Colon (tissue), 2 donors: ENCODE measurements at regions not wholly inside any gene's neighbourhood (a gene's known extent, or its start where the extent isn't known, plus 50 kb on each side); places are given as distances from the start of the nearest gene placed in this dataset.
"Not testable (repeated sequence)": the region's sequence is repeated elsewhere in the genome, so short reads cannot be mapped to it uniquely, and the experiment has no call there.

Source experiments
- FAIRE-seq: peaks from 2 replicates; lab custom pipeline; 2012; peaks lifted over from hg19 to GRCh38; lab: Jason Lieb, UNC
- donor health status: control.
- donor health status: control.

DNA sequence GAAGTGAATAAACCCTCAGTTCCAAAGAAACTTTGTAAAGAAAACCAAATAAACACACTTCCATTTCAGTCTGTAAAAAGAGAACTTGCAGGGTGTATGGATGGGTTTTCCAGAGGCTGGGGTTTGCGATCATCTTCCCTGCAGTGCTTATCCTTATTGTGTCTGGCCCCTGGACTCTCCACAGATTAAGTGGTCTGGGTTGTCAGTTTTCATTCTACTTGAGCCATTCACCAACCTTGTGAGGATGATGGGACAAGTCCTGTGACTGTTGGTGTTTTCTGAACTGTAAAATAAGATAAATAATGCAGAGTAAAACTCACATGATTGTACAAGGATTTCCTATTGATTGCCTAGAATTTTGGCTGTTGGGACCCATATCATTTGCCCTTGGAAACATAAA lies 166.1 kb upstream of the MOCS2 start:
- FAIRE-seq = no peak

DNA sequence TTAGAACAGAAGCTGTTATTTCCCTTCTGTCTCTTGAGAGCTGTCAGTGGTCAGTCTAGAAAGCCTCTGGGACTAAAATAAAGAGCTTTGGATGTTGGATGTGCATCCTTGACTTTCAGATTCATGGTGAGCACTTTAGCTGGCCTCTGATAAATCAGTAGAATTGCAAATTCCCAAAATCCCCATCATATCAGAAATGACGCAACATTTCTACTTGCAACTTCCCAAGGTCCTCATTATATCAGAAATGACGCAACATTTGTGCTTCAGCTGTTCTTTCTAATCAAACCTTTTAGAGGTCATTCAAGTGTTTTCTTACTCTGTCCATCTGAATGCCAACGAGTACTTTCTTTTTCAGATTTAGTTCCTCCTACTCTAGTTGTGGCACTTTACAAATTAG lies 167.3 kb upstream of the MOCS2 start:
- no peak for FAIRE-seq

DNA sequence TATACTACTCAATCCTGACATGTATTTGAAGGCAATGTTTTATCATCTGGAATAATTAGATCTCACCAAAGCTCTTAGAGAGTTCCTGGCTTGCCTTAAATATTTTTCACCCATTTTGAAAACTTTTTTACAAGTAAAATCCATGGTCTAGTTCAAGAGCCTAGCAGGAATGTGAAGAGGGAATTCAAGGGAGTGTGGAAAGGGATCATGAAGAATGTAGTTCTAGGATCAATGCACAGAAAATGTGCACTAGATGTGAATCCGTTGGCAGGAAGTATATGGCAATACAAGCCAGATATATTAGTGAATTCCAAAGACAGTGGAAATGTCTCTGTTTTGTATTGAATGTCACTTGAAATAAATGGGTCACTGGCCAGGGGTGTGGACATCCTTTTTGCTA lies 167.9 kb upstream of the MOCS2 start:
- no peak for FAIRE-seq

DNA sequence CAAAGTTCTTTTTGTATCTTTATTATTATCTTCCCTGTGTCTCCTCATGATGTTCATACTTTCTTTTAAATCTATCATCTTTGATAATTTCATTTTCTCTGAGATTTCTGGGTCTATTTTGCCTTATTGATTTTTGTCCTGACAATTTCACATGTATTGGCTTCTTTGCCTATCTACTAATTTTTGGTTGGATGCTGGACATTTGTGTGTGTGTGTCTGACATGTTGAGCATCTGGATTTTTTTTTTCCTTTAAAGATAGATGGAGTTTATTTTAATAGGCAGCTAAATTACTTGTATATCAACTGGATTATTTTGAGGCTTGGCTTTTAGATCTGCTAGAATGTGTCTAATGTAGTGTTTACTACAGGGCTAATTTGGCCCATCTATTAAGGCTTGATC lies 178.0 kb upstream of the MOCS2 start:
- FAIRE-seq = no peak

DNA sequence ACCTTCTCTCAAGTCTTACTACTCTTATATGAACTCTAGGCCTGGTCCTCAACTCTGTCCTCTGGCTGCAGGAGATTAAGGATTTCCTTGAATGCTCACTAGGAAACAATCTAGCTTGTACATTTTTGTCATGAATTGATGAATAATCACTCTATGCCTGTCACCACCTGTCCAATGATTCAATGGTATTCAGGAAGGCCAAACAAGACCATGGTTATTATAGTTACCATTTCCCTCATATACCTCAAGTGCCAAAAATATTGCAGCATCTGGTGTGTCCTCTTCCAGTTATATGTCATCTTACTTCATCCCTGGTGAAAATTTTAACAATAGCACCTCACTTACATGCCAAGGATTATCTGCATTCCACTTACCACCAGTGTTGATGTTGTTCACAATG lies 179.0 kb upstream of the MOCS2 start:
- no peak for FAIRE-seq

DNA sequence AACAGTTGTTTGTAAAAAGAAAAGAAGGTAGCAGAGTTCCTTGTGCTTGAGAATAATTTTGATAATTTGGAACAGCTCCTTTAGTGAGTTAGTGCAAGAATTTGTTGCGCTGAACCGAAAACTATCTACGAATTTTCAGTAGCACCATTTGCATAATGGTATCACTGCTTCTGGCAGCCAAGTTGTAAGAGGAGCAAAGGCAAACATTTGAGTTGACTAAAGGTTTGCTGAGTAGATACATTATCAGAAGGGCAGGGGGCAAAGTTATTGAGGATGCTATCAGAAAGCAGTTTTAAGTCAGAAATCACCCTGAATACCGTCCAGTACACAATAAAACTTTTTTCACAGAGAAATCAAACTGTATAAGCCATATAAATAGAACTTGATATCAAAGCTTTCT lies 181.5 kb upstream of the MOCS2 start:
- FAIRE-seq = no peak

DNA sequence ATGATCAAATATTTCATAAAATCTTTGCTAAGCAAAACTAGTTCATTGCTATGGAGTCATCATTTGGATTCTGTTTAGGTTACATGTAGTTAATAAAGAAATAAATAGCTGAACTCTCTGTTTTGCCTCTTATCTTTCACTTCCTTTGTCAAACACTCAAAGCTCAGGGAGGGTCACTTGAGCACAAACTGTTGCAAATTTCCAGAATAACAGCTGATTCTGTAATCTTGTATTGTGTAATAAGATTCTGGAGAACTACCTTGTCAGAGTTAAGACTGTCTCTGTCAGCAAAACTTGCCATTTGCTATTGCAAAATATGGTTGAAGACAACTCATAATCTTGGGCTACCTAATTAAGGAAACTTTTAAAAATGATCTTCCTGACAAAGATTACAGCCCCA lies 182.0 kb upstream of the MOCS2 start:
- FAIRE-seq = no peak

DNA sequence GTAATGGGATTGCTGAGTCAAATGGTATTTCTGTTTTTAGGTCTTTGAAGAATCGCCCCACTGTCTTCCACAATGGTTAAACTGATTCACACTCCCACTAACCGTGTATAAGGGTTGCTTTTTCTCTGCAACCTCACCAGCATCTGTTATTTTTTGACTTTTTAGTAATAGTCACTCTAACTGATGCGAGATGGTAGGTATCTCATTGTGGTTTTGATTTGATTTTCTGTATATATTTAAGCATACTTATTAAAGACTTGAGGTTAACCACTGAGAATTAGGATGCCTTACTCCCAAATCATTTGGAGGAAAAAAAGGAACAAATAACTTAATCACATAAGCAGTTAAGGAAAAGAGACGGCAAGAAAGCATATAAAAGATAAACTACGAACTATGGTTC lies 181.6 kb upstream of the FST start:
- no peak for FAIRE-seq

DNA sequence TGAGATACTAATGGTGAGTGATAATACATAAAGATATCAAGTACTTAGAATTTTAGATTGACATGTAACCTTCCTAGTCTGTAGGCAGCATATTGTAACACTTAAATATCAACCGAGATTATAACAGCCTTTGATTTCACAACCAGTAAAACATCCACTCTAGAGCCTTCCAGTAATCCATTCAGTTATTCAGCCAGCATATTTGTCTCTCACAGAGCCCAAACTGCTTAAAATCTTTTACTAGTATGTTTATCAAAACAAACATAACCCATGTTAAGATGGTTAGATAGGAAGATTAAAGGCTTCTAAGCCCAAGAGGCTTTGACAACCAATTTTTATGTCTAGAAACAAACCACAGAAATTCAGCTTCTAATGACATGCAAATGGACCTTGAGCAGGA lies 177.9 kb upstream of the FST start:
- FAIRE-seq = no peak

DNA sequence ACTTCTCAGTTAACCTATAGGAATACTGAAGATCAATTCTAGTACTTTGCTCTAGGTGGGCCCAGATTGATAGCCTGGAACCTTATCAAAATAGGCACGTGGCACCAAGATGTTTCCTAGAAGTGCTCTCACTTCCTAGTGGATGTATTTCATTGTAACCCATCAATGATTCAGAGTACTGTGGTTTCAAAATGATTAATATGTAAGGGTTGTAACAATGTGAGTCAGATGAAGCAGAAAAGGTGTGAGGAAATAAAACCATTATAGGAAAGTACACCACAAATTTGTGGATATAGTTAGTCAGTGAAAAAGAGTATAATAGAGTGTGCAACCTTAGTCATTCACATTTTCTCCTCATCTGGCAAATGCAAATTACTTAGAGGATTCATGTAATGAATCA lies 177.3 kb upstream of the FST start:
- FAIRE-seq = no peak

DNA sequence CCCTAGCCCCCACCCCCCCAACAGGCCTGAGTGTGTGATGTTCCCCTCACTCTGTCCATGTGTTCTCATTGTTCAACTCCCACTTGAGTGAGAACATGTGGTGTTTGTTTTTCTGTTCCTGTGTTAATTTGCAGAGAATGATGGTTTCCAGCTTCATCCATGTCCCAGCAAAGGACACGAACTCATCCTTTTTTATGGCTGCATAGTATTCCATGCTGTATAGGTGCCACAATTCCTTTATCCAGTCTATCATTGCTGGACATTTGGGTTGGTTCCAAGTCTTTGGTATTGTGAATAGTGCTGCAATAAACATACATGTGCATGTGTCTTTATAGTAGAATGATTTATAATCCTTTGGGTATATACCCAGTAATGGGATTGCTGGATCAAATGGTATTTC lies 175.1 kb upstream of the FST start:
- not testable (repeated sequence) for FAIRE-seq

DNA sequence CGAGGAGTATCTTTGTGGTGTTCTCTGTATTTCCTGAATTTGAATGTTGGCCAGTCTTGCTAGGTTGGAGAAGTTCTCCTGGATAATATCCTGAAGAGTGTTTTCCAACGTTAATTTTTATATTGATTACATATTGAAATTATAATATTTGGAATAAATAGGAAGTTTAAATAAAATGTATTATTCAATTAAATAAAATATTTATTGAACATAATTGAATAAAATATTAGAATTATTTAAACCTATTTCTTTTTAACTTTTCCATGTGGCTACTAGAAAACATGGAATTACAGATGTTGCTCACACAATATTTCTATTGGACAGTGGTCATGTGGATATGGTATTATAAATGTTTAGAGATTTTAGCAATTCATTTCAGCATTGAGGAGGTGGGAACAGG lies 170.8 kb upstream of the FST start:
- no peak for FAIRE-seq

DNA sequence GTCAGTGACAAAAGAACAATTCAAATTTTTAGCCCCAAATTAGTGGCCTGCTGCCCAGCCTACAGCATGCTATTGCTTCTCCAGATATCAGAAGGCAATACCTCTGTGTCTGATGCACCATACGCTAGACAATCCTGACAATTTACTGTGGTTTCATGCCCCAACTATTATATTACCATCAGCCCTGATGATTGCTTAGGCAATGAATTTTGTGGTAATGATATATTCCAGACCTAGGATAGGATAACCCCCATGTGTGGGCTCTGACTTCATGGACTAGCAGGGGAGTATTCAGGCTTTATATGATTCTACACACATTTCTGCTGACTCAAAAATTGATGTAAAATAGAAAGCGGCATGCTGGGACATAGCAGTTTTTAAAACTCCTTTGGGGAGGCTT lies 168.7 kb upstream of the FST start:
- FAIRE-seq = no peak

DNA sequence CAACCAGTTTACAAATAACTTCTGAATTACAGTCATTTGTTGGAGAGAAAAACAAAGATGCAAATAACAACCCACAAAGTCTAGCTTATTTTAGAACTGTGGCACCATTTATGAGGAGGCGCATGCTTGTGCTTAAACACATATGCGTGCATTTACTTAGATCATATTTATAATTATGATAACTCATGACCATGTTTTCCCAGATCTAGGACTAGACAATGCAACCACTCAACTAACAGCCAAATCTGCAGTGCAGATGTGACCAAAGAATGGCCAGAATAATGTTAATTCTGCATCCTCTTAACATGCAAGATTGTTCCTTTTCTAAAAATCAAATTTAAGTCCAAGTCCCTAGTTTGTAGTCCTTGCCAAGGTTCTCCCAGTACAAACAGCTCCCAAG lies 167.3 kb upstream of the FST start:
- FAIRE-seq = no peak

DNA sequence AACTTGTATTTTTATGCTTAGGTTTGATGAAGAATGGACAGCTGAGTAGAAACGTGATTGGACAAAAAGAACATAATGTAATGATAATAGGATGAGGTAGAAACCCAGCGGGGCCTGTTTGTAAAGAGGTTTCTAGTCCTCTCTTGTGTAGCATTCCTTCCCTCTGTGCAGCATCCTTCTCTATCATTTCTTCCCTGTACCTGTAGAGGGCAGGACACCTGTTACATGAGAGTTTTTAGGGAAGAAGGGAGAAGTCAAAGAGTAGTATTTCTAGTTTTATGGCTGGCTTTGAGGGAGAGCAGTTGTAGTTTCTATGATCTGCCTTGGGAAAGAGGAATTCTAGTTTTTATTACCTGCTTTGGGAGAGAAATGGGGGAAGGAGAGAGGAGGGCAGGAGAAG lies 162.1 kb upstream of the FST start:
- FAIRE-seq = no peak

DNA sequence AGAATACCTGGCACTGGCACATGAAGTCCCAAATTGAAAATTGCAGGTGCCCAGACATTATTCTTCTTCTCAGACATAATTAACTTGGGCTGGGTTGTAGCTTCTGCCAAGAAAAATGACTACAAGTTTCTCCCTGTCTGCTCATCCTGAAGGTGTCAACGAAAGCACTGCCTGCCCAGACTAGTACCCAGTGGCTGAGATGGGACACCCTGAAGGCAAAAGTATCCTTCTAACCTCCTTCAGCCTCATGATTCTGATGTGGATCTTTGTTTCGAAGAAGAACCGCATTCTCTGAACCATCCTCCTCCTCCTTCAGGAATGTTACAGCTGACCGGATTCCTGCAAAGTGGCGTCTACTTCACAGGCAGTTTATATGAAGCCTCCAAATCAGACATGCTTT lies 161.1 kb upstream of the FST start:
- no peak for FAIRE-seq

DNA sequence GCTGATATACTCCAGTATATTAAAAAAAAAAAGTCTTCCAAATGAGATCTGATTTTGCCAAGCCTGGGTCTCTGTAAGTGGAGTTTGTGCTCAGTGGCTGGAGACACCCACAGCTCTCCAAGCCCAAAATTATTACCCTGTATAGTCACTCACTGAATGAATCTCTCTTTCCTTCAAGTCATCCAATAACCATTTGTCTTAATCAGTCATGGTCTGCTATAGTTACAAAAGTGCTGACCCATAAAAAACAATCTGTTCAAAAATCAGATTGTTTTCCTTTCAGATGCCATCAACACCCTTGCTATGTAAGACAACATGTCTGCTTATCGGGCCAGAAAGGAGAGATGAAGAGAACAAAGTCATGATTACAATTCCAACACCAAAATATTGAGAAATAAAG lies 159.4 kb upstream of the FST start:
- no peak for FAIRE-seq

DNA sequence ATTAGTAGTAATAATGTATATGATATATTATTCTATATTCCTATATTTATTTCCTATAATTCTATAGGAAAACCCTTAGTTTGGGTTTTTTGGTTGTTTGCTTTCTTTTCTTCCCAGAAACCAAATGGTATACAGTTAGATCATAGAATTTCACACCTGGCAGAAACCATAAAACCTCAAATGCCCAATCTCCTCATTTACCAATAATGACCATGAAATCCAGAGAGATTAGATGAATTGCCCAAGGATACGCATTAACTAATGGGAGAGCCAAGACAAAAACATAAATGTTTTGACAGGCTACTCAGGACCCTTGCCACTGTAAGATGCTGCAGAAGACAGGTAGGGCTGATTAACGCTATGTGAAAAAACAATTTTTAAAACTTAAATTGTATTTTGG lies 158.7 kb upstream of the FST start:
- FAIRE-seq = no peak

DNA sequence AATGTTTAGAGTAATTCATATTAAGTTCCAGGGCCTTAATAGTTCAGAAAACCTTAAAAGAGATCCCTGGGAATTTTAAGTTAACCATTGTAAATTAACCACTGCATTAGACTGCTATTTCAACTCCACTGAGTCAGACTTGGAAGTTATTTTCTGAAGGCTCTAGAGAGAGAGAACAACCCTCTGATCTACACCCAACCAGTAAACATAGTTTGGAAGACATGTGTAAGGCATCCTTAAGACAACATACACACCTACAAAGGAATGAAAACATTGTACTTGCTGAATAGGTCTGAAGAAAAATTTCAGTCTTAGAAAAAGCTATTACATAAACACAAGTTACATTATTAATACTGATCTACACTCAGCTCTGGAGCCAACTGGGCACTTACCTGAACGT lies 158.2 kb upstream of the FST start:
- no peak for FAIRE-seq

DNA sequence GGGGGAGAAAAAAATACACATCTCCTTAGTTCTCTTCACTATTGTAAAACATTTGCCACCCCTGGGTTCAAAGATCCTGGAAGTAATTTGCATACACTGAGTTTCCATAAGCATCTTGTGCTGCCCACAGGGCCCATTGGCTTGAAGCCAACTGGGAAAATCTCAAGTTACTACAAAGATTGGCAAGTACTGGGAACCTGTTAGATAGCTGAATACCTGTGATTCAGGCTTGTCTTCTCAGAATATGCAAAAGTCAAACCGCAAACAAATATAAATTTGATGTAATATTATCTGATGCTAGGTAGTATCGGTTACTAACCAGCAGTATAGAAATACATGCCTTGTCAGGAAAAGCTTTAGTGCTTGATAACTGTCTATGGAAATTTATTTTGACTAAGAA lies 156.9 kb upstream of the FST start:
- FAIRE-seq = no peak

DNA sequence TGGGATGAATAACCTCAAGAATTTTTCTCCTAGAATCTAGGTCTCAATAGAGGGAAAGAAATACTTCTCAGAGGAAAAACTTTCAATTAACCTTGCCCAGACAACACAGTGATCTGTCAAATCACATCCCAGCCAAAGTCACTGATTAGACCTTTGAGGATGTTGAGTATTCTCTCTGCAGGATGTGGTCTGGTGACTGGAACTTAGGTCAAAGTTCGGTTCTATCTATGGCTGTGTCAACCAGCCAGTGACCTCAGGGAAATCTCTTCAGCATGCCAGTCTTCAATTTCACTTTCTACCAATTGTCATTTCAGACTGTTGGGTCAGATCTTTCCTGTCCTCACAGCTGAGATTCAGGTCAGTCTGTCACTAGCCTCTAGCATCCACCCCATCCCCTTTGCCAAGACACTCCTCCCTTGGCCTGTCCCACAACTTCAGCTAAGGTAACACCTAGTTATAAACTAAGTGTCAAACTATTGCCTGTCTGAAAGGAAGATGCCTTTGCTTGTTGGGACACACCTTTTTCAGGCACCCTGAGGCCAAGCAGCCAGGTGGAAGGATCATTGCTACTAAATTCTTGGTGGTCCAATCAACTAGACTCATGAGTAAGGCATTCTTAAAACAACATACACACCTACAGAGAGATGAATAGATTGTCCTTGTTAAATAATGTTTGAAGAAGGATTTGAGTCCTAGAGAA lies 156.3 kb upstream of the FST start:
- FAIRE-seq = no peak

DNA sequence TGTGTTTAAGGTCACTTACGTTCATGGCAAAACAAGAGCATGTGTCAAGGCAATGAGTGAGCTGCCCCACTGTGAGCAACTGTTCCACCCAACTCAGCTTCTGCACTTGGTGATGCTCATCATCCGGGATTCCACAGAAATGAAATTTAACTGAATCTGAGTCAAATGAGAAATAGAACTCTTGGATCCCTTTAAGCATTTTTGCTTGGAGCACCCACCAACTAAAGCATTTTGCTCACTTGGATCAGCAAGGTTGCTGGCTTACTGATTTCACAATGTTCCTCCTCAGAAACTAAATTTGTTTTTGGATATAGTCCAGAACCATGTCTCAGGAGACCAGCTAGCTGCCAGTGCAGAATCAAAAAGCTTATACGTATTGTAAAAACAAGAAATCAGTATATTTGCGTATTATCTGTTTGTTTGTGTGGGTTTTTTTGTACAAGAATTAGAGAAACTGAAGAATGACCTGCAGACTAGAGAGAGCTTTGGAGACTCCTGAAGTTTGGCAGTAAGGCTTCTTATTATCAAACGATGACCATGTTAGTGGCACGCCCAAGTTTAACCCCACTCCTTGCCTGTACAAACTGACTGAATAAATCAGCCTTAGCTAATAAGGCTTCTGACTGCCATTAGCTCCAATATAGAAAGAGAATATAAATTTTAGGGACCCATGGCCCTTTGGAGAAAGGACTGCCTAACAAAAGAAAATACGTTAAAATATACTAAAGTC lies 153.8 kb upstream of the FST start:
- FAIRE-seq = no peak

DNA sequence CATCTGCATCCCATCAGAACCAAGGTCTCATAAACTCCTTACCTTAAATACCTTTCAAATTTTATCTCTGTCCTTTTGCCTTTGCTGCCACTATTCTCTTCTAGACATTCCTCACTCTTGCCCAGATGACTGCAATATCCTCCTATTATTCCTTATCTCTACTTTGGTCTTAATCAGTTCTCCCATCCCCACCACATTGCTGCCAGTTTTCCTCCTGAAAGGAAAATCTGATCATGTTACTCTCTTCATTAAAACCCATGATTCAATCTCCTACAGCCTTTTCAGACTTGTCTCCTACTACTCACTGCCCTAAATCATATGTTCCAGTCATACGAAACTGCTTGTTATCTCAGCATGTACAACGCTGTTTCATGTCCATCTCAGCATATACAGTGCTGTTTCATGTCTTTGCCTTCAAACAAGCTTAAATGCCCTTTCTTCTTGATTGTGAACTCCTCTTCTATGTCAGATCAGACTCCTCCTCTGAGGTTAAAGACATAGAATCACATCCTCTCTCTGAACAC lies 152.6 kb upstream of the FST start:
- no peak for FAIRE-seq

DNA sequence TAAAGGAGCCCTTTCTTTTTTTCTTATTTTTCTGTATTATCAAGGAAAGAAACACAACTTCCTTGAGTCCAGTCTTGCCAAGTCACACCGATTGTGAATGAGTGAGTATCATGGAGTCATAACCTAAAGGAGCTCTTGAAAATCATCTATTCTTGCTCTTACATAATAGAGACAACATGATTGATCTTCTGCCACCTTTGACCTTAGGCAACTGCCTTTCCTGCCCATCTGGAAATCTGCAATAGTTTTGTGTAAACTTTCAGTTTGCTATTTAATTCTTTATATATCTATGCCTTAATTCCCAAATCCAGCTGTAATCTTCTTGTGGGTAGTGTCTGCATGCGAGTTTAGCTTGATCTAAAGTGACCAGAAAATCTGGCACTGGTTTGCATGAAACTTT lies 149.9 kb upstream of the FST start:
- no peak for FAIRE-seq
